Peyer's patch (tissue), 4 donors: ENCODE measurements at regions not wholly inside any gene's neighbourhood (a gene's known extent, or its start where the extent isn't known, plus 50 kb on each side); places are given as distances from the start of the nearest gene placed in this dataset.

Experiments used
- DNase-seq, 3 donors: peaks; one replicate each; pipeline ENCODE4 v3.0.0-alpha.2; 2017 to 2019
- H3K27ac ChIP-seq, 4 donors: fragments of 200-600 bp; sonication (generic); one replicate each; pipeline ENCODE4 v1.5.1; 2016 to 2019
- H3K27me3 ChIP-seq, 2 donors: fragments of 200-600 bp; sonication (generic); one replicate each; pipeline ENCODE4 v1.5.1; 2019
- H3K36me3 ChIP-seq, 3 donors: fragments of 200-600 bp; sonication (generic); one replicate each; pipeline ENCODE4 v1.5.1; 2016 to 2019
- H3K4me1 ChIP-seq, 4 donors: fragments of 200-600 bp; sonication (generic); one replicate each; pipeline ENCODE4 v1.5.1; 2016 to 2019
- H3K4me3 ChIP-seq, 4 donors: fragments of 200-600 bp; sonication (generic); 1 replicate in 3 of 4; 2 replicates in 1 of 4; pipeline ENCODE4 v1.5.1; 2016 to 2019; ENCODE audit warnings: mild to moderate bottlenecking in 1 of 4
- H3K9me3 ChIP-seq, 4 donors: fragments of 200-600 bp; sonication (generic); one replicate each; pipeline ENCODE4 v1.5.1; 2016 to 2019; ENCODE audit warnings: mild to moderate bottlenecking in 1 of 4
- CTCF ChIP-seq, 6 experiments: fragments of 450-650 bp in 4 of 6; fragments of 200-600 bp in 2 of 6; sonication (generic) in 1 of 6; IDR thresholded peaks; one replicate each; pipeline ENCODE4 v1.5.1; 2017 to 2019; ENCODE audit warnings: antibody characterized with exemption in 6 of 6, mild to moderate bottlenecking in 3 of 6, moderate library complexity in 1 of 6
- POLR2A ChIP-seq, 2 donors: fragments of 450-650 bp; IDR thresholded peaks; one replicate each; pipeline ENCODE4 v1.5.1; 2017; ENCODE audit warnings: antibody characterized with exemption in 2 of 2, mild to moderate bottlenecking in 2 of 2, moderate library complexity in 2 of 2

DNA sequence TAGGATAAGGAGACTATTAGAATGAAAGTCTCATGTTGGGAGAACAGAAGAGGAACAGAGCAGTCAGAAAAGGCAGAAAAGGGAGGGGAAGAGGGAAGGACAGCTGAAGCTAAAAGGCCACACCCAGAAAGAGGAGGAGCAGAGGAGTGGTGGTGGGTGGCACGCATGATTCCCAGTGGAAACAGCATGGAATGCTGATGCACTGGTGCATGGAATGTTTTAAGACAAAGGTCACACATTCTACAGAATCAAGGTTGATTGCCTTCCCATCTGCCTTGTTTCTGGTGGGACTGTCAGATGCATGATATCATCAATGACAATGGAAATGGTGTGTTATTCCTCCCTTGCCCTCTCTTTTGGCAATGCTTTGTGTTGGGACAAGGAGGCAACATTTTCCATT is 285.4 kb upstream of the MKI67 start:
- no peak for DNase-seq
- TF ChIP-seq POLR2A (IDR thresholded peaks at IDR 0.05) (no peak), CTCF (IDR thresholded peaks at IDR 0.05) (no peak)
- no peaks in the 10 kb centered on the region for H3K27me3 ChIP-seq
- H3K27ac ChIP-seq, result no peak overlapping the region
- no peaks in the 10 kb centered on the region for H3K9me3 ChIP-seq
- H3K36me3 ChIP-seq, result no peaks in the 10 kb centered on the region
- no peak overlapping the region for H3K4me3 ChIP-seq
- H3K4me1 ChIP-seq, result no peaks in the 10 kb centered on the region

DNA sequence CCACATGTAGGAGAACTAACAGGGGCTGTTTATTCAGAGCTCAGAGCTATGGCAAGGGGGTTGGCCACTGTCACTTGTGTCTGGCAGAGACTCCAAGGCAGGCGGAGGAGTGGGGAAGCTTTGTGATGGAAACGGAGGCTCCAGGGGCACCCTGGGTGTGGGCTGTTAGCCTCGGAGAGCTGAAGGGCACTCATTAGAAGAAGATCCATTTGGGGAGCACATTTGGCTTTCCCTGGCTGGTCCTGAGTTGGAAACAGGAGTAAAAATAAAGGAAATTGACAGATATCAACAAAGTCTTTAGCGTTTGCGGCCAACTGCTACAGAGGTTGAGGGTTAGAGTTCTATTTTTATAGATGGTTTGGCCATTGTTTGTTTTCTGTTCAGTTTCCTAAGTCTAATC is 288.3 kb upstream of the MKI67 start:
- TF ChIP-seq CTCF (IDR thresholded peaks at IDR 0.05) (no peak), POLR2A (IDR thresholded peaks at IDR 0.05) (no peak)
- no peaks in the 10 kb centered on the region for H3K36me3 ChIP-seq
- H3K9me3 ChIP-seq, result no peaks in the 10 kb centered on the region
- H3K4me1 ChIP-seq, result no peaks in the 10 kb centered on the region
- H3K4me3 ChIP-seq, result no peak overlapping the region
- no peak overlapping the region for H3K27ac ChIP-seq
- no peaks in the 10 kb centered on the region for H3K27me3 ChIP-seq
- DNase-seq, result no peak

DNA sequence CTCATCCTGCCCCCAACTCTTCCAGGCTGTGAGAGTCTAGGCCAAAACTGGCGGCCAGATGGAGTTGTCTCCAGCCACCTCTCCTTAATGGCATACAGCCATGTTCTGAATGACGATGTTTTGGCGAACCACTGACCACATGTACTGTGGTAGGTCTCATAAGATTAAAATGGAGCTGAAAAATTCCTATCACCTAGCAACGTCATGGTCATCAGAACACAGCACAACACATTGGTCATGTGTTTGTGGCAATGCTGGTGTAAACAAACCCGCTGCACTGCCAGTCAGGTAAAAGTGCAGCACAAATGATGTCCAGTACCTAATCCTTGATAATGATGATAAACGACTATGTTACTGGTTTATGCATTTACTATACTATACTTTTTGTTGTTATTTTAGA is 290.0 kb upstream of the MKI67 start:
- Histone ChIP-seq H3K4me1 (no peaks in the 10 kb centered on the region), H3K9me3 (no peaks in the 10 kb centered on the region), H3K36me3 (no peaks in the 10 kb centered on the region), H3K4me3 (no peak overlapping the region), H3K27me3 (no peaks in the 10 kb centered on the region), H3K27ac (no peak overlapping the region)
- TF ChIP-seq CTCF (IDR thresholded peaks at IDR 0.05) (no peak), POLR2A (IDR thresholded peaks at IDR 0.05) (no peak)
- no peak for DNase-seq

- TF ChIP-seq CTCF (IDR thresholded peaks at IDR 0.05) (no peak), POLR2A (IDR thresholded peaks at IDR 0.05) (no peak)
- H3K4me3 ChIP-seq, result no peak overlapping the region
- H3K36me3 ChIP-seq, result no peaks in the 10 kb centered on the region
- H3K9me3 ChIP-seq, result no peaks in the 10 kb centered on the region
- H3K4me1 ChIP-seq, result no peaks in the 10 kb centered on the region
- no peaks in the 10 kb centered on the region for H3K27me3 ChIP-seq
- no peak for DNase-seq
- H3K27ac ChIP-seq, result no peak overlapping the region
Observed at GRCh38 chr10:128417826-128418225, 291.6 kb upstream of the MKI67 start.

GRCh38 chr10:128418819-128419218 is 292.6 kb upstream of the MKI67 start:
- H3K9me3 ChIP-seq, result no peaks in the 10 kb centered on the region
- no peaks in the 10 kb centered on the region for H3K36me3 ChIP-seq
- H3K27ac ChIP-seq, result no peak overlapping the region
- H3K27me3 ChIP-seq, result no peaks in the 10 kb centered on the region
- H3K4me3 ChIP-seq, result no peak overlapping the region
- TF ChIP-seq POLR2A (IDR thresholded peaks at IDR 0.05) (no peak), CTCF (IDR thresholded peaks at IDR 0.05) (no peak)
- DNase-seq, result no peak
- no peaks in the 10 kb centered on the region for H3K4me1 ChIP-seq

DNA sequence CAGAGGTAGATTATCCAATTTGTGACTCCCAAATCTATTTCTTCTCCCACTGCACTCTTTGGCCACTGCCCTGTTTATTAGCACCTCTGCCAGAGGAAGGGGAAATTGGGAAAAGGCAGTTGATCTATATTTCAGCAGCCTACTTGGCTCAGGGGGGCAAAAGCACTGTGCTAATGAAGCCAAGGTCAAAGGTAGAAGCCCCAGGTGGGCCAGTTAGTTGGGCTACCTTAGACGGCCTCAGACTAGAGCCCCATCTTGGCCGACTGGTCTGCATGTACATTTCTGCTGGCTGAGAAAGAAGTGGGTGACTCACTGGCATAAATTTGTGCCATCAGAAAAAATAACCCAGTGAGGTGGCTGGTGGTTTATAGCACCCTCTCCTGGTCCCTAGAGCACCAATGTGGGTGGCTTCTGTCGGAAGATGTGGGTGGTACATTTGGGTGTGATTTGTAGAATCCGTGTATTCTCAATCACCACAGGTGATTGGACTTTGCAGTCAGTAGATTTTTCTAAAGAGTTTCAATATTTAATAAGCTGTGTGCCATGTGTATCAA is 293.3 kb upstream of the MKI67 start:
- Histone ChIP-seq H3K27ac (no peak overlapping the region), H3K4me3 (no peak overlapping the region), H3K36me3 (no peaks in the 10 kb centered on the region), H3K4me1 (no peaks in the 10 kb centered on the region), H3K9me3 (no peaks in the 10 kb centered on the region), H3K27me3 (no peaks in the 10 kb centered on the region)
- DNase-seq, result no peak
- TF ChIP-seq CTCF (IDR thresholded peaks at IDR 0.05), result no peak
- TF ChIP-seq POLR2A (IDR thresholded peaks at IDR 0.05), result no peak
